H1 (cell line): ENCODE measurements at regions not wholly inside any gene's neighbourhood (a gene's known extent, or its start where the extent isn't known, plus 50 kb on each side); places are given as distances from the start of the nearest gene placed in this dataset.

Source experiments
- CHD7 ChIP-seq: fragments of 300-600 bp; sonication (generic); IDR thresholded peaks from 2 replicates; pipeline ENCODE4 v1.7.1; 2012; ENCODE audit warnings: low read length, moderate library complexity, mild to moderate bottlenecking, inconsistent platforms; ENCODE audit not compliant: insufficient replicate concordance

DNA sequence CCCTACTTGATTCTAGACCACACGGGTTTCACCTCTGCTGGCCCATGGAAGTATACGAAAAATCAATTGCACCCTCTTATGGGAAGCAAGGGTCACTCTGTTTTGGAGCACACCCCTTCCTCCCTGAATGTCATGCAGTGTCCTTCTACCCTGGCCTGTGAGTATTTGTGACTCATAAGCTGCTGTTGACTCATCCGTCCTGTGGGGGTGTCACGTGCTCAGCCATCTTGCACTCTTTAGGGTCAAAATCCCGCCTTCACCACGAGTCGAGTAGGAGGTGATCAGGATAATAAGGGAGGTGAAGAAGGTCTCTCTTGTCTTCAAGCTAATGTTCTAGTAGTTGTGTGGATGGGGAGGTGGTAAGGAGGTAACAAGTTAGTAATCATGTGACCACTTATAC lies 341.0 kb upstream of the EEF2KMT start (continued):
- TF ChIP-seq CHD7, result no peak
